HEK293 (cell line): ENCODE measurements at regions not wholly inside any gene's neighbourhood (a gene's known extent, or its start where the extent isn't known, plus 50 kb on each side); places are given as distances from the start of the nearest gene placed in this dataset.

Source experiments
- ZNF544 ChIP-seq: fragments of 450-650 bp; formaldehyde crosslinking; IDR thresholded peaks from 2 replicates; pipeline ENCODE4 v1.5.0; 2017; ENCODE audit warnings: missing biosample characterization, missing genetic modification characterization
- ZNF549 ChIP-seq: fragments of 450-650 bp; IDR thresholded peaks from 2 replicates; pipeline ENCODE4 v1.5.1; 2018; ENCODE audit warnings: missing biosample characterization, missing genetic modification characterization, mild to moderate bottlenecking, inconsistent platforms, moderate library complexity
- ZSCAN23 ChIP-seq: fragments of 450-650 bp; formaldehyde crosslinking; IDR thresholded peaks from 2 replicates; pipeline ENCODE4 v1.5.1; 2016; ENCODE audit warnings: missing biosample characterization, missing genetic modification characterization
- TF ChIP-seq, protein P1 (sequence below): fragments of 450-650 bp; formaldehyde crosslinking; IDR thresholded peaks from 2 replicates; pipeline ENCODE4 v1.5.1; 2016; ENCODE audit warnings: missing biosample characterization, missing genetic modification characterization

DNA sequence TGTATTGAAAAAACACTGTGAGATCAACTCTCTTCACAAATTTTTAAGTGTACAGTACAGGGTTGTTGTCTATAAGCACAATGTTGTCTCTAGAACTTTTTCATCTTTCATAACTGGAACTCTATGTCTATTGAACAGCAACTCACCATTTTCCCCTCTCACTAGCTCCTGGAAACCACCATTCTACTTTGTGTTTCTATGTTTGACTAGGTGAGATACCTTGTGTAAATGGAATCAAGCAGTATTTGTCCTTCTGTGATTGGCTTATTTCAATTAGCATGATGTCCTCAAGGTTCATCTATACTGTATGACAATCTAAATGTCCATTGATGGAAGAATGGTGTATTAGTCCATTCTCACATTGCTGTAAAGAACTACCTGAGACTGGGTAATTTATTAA, 210.1 kb upstream of the FUT9 start:
- TF ChIP-seq ZSCAN23 (tag by site-specific recombination): no peak
- TF ChIP-seq ZNF544: no peak
- TF ChIP-seq, protein P1, sequence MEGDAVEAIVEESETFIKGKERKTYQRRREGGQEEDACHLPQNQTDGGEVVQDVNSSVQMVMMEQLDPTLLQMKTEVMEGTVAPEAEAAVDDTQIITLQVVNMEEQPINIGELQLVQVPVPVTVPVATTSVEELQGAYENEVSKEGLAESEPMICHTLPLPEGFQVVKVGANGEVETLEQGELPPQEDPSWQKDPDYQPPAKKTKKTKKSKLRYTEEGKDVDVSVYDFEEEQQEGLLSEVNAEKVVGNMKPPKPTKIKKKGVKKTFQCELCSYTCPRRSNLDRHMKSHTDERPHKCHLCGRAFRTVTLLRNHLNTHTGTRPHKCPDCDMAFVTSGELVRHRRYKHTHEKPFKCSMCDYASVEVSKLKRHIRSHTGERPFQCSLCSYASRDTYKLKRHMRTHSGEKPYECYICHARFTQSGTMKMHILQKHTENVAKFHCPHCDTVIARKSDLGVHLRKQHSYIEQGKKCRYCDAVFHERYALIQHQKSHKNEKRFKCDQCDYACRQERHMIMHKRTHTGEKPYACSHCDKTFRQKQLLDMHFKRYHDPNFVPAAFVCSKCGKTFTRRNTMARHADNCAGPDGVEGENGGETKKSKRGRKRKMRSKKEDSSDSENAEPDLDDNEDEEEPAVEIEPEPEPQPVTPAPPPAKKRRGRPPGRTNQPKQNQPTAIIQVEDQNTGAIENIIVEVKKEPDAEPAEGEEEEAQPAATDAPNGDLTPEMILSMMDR (tag by site-specific recombination): no peak
- TF ChIP-seq ZNF549 (tag by site-specific recombination): no peak
